ENCODE measurements at regions not wholly inside any gene's neighbourhood (a gene's known extent, or its start where the extent isn't known, plus 50 kb on each side); places are given as distances from the start of the nearest gene placed in this dataset.
A peak's percentile ranks its signal among the peaks of the same experiment; 100 is the strongest.
"Not testable (repeated sequence)": the region's sequence is repeated elsewhere in the genome, so short reads cannot be mapped to it uniquely, and the experiment has no call there.

DNA sequence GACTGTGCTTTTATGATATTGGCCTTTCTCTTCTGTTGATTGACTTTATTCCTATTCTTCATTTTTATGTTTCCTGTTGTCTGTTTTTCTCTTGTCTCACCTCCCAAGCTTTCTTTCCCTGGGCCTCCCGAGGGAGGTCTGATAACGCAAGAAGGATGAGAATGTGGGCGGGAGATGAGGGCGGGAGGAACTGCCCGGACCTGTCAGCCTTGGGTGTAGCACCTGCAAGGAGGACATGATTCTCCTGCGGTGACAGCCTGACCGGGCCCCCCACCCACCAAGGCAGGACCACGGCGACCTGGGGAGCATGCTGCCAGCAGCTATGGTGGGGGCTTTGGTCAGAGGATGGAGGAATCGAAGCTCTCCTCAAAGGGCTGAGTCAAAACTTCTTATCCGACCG, 86.9 kb downstream of the PLEKHG1 start:
- no peak overlapping the region for H3K4me3 Mint-ChIP-seq
- ATAC-seq (no peak), DNase-seq (no peak)
- H3K27ac Mint-ChIP-seq: peak overlapping the region in 1 of 10 donors; percentile 11
- H3K36me3 Mint-ChIP-seq: no peaks in the 10 kb centered on the region
- H3K4me1 Mint-ChIP-seq: peaks cover 0 to 68% (median 1%) of the 10 kb centered on the region in 4 donors
- no peaks in the 10 kb centered on the region for H3K9me3 Mint-ChIP-seq
- H3K27me3 Mint-ChIP-seq: peaks cover 0 to 6% (median 0%) of the 10 kb centered on the region in 5 donors
- POLR2A ChIA-PET: no interaction called here

DNA sequence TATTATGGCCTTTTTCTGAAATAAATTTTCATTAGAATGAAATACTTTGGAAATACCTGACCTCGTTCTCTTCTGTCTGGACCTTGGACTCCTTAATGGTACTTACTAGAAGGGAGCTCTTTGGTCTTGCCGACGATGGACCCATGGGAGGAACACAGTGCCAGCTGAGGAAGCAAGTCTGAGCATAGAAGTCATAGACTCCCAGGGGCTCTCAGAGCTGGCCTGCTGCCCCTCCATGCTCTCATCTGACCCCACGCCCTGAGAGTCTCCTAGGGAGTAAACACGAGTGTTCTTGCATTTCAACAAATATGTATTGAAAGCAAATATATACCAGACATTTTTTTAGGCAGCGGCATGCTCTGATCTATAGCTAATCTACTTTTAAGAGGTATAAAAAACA, 87.8 kb downstream of the PLEKHG1 start:
- Mint-ChIP-seq H3K27me3 (peaks cover 0 to 6% (median 0%) of the 10 kb centered on the region in 5 donors), H3K36me3 (no peaks in the 10 kb centered on the region), H3K4me3 (no peak overlapping the region), H3K9me3 (no peaks in the 10 kb centered on the region), H3K27ac (peak overlapping the region in 1 of 10 donors; percentile 49), H3K4me1 (peaks cover 0 to 65% (median 1%) of the 10 kb centered on the region in 4 donors)
- no peak for ATAC-seq
- POLR2A ChIA-PET: no interaction called here
- DNase-seq: no peak

DNA sequence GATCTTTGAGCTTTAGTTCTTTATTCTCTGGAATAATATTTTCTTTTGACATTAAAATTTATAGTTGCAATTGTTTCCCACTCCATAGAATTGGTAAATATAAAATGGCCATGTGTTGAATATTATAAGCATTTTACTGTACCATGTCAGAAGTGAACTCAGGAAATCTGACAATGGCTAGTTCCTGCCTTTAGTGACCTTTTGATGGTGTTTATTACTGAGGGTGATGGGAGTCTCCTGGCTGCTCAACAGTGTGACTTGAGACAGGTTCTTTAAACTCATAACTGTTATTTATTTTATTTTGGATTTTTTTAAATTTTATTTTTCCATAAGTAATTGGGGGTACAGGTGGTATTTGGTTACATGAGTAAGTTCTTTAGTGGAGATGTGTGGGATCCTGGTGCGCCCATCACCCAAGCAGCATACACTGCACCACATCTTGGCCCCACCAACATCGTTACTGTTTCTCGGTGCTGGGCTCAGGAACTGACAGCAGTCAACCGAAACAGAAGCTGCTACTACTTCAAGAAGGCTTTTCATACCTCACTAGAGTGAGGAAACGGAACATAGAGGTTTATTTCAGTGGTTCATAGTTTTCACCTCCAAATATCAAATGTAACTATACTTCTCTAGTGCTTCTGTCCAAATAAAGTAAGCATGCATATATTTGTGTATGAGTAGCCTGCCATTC, 90.4 kb downstream of the PLEKHG1 start:
- Mint-ChIP-seq H3K9me3 (peaks cover 0 to 3% (median 0%) of the 10 kb centered on the region in 9 donors), H3K36me3 (no peaks in the 10 kb centered on the region), H3K27ac (no peak overlapping the region), H3K27me3 (peaks cover 0 to 3% (median 0%) of the 10 kb centered on the region in 5 donors), H3K4me3 (no peak overlapping the region), H3K4me1 (peaks cover 0 to 53% (median 0%) of the 10 kb centered on the region in 4 donors)
- POLR2A ChIA-PET: no interaction called here
- no peak for DNase-seq
- ATAC-seq: no peak

DNA sequence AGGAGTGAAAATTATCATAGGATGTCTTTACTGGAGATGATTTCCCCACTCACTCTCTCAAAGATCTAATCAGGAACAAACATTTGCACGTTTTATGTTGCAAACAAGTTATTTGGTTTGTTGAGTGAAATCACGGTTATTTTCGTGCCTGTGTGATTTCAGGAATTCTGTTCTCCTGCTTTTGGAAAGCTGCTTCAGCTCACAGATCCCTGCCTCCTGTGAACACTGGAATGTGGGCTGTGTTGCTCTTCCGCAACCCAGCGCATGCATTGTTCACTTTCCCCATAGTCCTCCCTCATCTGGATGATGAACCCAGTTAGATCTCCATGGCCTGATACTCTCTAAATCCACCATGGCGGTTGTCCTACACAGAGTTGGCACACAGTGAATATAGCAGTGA, 91.0 kb downstream of the PLEKHG1 start:
- no peak for DNase-seq
- Mint-ChIP-seq H3K27ac (no peak overlapping the region), H3K9me3 (peaks cover 0 to 3% (median 0%) of the 10 kb centered on the region in 9 donors), H3K4me3 (no peak overlapping the region), H3K4me1 (peaks cover 0 to 52% (median 0%) of the 10 kb centered on the region in 4 donors), H3K36me3 (no peaks in the 10 kb centered on the region), H3K27me3 (peaks cover 0 to 3% (median 0%) of the 10 kb centered on the region in 5 donors)
- POLR2A ChIA-PET: no interaction called here
- ATAC-seq: no peak

DNA sequence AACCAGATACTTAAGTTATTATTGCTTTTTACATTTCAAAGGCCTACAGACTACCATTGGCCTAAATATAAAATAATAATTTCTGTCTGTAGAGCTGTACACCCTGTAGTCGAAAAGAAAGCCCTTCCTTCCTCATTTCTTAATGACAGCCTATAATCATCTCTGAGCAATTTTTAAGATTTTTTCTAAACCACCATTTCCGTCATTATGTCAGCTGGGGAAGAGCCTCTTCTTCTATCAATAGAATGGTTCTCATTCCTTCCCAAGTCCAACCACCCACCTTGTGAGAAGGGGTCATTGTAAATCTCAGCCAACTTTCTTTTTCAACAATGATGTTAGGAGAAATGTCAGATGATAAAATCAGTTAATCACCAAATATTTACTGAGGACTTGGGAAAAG, 91.8 kb downstream of the PLEKHG1 start:
- H3K4me3 Mint-ChIP-seq: peak overlapping the region in 1 of 10 donors; percentile 29
- no peaks in the 10 kb centered on the region for H3K36me3 Mint-ChIP-seq
- H3K9me3 Mint-ChIP-seq: peaks cover 0 to 3% (median 0%) of the 10 kb centered on the region in 9 donors
- H3K27ac Mint-ChIP-seq: peak overlapping the region in 1 of 10 donors; percentile 64
- H3K4me1 Mint-ChIP-seq: peaks cover 0 to 47% (median 0%) of the 10 kb centered on the region in 4 donors
- ATAC-seq: no peak
- no peak for DNase-seq
- peaks cover 0 to 3% (median 0%) of the 10 kb centered on the region in 5 donors for H3K27me3 Mint-ChIP-seq
- POLR2A ChIA-PET: no interaction called here

DNA sequence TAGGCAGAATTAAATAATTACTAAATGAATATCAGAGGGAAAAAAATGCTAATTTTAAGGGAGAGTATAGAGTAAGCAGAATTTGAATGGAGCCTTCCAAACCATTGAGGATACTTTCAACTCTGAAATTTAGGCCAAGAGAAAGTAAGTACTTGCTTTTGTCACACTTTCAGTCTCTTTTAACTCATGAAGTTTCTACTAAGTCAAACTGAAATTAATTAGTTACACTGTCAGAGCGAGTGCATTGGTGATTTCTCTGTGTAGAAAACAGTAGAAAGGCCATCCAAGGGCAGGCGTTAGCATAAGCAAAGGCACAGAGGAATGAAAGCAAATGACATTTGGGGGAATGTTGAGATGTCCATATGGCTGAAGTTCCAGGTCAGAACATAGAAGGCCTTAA, 92.9 kb downstream of the PLEKHG1 start:
- ATAC-seq (no peak), DNase-seq (no peak)
- Mint-ChIP-seq H3K4me3 (no peak overlapping the region), H3K9me3 (peaks cover 0 to 3% (median 0%) of the 10 kb centered on the region in 9 donors), H3K27ac (peak overlapping the region in 1 of 10 donors; percentile 29), H3K4me1 (peaks cover 0 to 47% (median 0%) of the 10 kb centered on the region in 4 donors), H3K36me3 (no peaks in the 10 kb centered on the region), H3K27me3 (peaks cover 0 to 3% (median 2%) of the 10 kb centered on the region in 5 donors)
- POLR2A ChIA-PET: no interaction called here

DNA sequence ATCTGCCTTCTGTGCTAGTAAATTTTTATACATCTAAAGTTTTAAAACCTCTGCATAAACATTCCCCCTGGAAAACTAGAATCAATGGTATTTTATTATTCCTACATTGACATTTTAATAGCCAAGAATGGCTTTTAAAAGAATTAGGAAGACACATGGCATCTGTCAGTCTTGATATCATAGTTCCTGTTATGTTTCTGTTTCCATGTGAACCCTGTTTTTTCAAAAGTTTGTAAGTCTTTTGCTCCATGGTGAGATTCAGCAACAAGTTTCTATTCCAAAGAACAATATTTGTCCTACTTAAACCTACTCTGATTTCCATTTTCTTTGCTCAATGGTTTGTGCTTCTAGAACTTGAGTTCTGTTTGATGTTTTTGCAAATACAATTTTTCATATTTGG, 95.2 kb downstream of the PLEKHG1 start:
- H3K36me3 Mint-ChIP-seq: no peaks in the 10 kb centered on the region
- peaks cover 0 to 3% (median 0%) of the 10 kb centered on the region in 9 donors for H3K9me3 Mint-ChIP-seq
- DNase-seq (no peak), ATAC-seq (no peak)
- POLR2A ChIA-PET: no interaction called here
- H3K27me3 Mint-ChIP-seq: peaks cover 0 to 3% (median 2%) of the 10 kb centered on the region in 5 donors
- H3K4me1 Mint-ChIP-seq: peaks cover 0 to 57% (median 0%) of the 10 kb centered on the region in 4 donors
- H3K27ac Mint-ChIP-seq: no peak overlapping the region
- no peak overlapping the region for H3K4me3 Mint-ChIP-seq

DNA sequence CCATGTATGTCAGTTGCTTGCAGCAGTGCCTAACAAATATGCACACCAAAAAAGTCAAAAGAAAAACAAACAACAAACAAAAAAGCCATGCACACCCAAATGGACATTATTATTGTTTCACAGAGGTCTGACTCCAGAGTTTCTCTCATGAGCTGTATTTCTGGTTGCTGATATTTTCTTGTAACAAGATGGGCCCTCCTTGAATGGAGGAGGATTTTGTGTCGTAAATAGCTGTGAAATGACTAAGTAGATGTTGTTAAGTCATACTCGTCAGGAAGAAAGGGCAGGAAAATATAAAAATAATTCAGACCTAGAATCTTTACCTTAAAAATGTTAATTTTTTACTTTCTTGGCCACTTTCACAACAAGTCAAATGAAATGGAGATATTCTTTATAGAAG, 96.0 kb downstream of the PLEKHG1 start:
- no peak for ATAC-seq
- Mint-ChIP-seq H3K4me3 (no peak overlapping the region), H3K4me1 (peaks cover 0 to 51% (median 0%) of the 10 kb centered on the region in 4 donors), H3K27me3 (peaks cover 0 to 3% (median 2%) of the 10 kb centered on the region in 5 donors), H3K27ac (no peak overlapping the region), H3K9me3 (peaks cover 0 to 3% (median 0%) of the 10 kb centered on the region in 9 donors), H3K36me3 (no peaks in the 10 kb centered on the region)
- POLR2A ChIA-PET: no interaction called here
- DNase-seq: no peak

DNA sequence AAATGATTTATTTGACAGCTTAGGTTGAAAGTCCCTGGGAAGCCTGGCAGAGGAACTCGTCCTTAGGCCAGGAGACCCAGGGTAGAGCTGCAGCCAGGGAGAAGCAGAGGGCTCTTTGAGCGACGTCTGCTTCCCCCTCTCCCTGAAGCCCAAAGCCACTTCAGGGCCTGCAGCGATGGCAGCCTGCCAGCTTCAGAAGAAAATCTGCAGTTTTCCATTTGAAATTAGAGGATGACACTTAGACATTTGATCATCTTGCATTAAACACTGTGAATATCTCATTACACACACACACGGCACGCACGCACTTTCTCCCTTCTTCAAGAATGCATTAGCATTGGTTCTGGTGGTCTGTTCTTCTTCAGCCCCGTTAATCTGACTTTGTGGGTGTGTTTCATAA, 96.5 kb downstream of the PLEKHG1 start:
- Mint-ChIP-seq H3K9me3 (peaks cover 0 to 3% (median 0%) of the 10 kb centered on the region in 9 donors), H3K27ac (no peak overlapping the region), H3K36me3 (no peaks in the 10 kb centered on the region), H3K27me3 (peaks cover 0 to 3% (median 2%) of the 10 kb centered on the region in 5 donors), H3K4me1 (peaks cover 0 to 49% (median 0%) of the 10 kb centered on the region in 4 donors), H3K4me3 (no peak overlapping the region)
- DNase-seq (no peak), ATAC-seq (no peak)
- POLR2A ChIA-PET: no interaction called here

DNA sequence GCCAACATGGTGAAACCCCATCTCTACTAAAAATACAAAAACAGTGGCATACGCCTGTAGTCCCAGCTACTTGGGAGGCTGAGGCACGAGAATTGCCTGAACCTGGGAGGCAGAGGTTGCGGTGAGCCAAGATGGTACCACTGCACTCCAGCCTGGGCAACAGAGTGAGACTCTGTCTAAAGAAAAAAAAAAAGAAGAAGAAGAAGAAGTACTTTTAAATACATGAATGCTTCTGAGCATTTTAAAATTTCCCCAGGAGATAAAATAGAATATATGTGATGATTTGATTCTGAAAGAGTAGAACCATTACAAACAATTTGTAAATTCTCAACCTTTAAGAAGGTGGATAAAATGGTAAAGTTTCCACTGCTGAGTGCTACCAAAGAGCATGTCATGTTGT, 97.2 kb downstream of the PLEKHG1 start:
- H3K27me3 Mint-ChIP-seq, H3K9me3 Mint-ChIP-seq, H3K36me3 Mint-ChIP-seq: not testable (repeated sequence)

DNA sequence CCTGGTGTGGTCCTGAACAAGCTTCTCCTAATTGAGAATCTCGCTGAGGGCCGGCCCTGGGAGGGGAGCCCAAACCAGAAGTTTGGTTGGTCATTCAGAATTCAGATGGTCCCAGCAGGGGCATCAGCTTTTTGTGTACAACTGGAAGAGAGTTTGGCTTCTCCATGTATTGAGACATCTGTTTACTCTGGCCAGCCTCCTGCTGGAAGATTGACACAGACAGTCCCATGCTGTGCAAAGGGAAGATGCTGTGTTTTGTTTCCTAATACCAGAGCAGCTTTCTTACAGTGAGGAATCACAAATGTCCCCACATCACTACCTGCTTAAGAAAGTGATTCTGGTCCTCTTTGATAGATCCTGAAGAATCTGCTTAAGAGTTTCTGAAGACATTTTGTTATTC, 97.8 kb downstream of the PLEKHG1 start:
- DNase-seq: no peak

More for the DNA sequence above, 97.2 kb downstream of the PLEKHG1 start:
- DNase-seq, ATAC-seq: not testable (repeated sequence)
- Mint-ChIP-seq H3K27ac (peak overlapping the region in 1 of 10 donors; percentile 59), H3K4me1 (peaks cover 0 to 47% (median 0%) of the 10 kb centered on the region in 4 donors), H3K4me3 (peak overlapping the region in 1 of 10 donors; percentile 26)
- POLR2A ChIA-PET: interaction anchor here (0.5 kb wide), 1 partner anchor 18 kb away, joined by 3 read pairs; no protein-coding TSS in a partner anchor

DNA sequence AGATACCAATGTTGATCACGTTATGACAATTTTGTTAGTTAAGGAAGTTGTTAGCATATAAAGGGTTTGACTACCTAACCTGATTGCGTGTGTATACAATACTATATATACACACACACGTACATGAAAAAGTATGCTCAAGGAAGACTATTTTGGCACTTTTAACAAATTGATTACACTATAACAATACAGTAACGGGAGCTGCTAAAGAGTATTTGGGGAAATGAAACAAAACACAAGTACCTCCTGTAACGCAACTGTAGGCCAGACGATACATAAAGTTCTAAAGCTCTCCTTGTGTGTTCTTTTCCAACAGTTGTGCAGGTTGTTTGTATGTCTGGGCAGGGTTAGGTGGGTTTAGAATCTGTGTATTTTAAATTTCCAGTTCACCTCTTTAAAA, 98.7 kb downstream of the PLEKHG1 start:
- DNase-seq (no peak), ATAC-seq (no peak)
- H3K4me3 Mint-ChIP-seq: no peak overlapping the region
- H3K27ac Mint-ChIP-seq: no peak overlapping the region
- peaks cover 0 to 47% (median 2%) of the 10 kb centered on the region in 4 donors for H3K4me1 Mint-ChIP-seq
- H3K27me3 Mint-ChIP-seq: peaks cover 0 to 6% (median 2%) of the 10 kb centered on the region in 5 donors
- peaks cover 0 to 2% (median 0%) of the 10 kb centered on the region in 9 donors for H3K9me3 Mint-ChIP-seq
- POLR2A ChIA-PET: no interaction called here
- no peaks in the 10 kb centered on the region for H3K36me3 Mint-ChIP-seq

More for the DNA sequence above, 97.8 kb downstream of the PLEKHG1 start:
- Mint-ChIP-seq H3K4me3 (no peak overlapping the region), H3K36me3 (no peaks in the 10 kb centered on the region), H3K27ac (no peak overlapping the region), H3K4me1 (peaks cover 0 to 44% (median 0%) of the 10 kb centered on the region in 4 donors), H3K9me3 (peaks cover 0 to 3% (median 0%) of the 10 kb centered on the region in 9 donors), H3K27me3 (peaks cover 0 to 3% (median 2%) of the 10 kb centered on the region in 5 donors)
- POLR2A ChIA-PET: no interaction called here
- ATAC-seq: no peak

DNA sequence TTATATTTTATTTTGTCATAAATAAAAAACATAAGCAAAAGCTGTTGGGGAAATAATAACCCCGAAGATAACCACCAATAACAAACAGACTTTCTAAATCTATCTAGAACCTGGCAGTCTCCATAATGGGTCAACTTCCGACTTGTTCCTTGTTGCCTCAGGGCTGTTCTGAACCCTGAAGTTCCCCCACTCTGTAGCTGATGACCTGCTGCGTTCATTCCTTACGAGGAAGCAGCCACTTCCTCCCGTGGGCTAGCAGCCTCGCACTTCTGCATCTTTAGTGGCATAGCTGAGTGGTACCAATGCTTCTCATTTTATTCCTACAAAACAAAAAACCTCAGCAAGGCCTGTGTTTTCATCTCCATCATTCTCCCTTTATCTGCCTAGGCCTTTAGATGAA, 103.0 kb downstream of the PLEKHG1 start:
- peaks cover 0 to 5% (median 0%) of the 10 kb centered on the region in 5 donors for H3K27me3 Mint-ChIP-seq
- H3K4me3 Mint-ChIP-seq: peak overlapping the region in 1 of 10 donors; percentile 33
- H3K36me3 Mint-ChIP-seq: no peaks in the 10 kb centered on the region
- peaks cover 0 to 46% (median 2%) of the 10 kb centered on the region in 4 donors for H3K4me1 Mint-ChIP-seq
- POLR2A ChIA-PET: no interaction called here
- peak overlapping the region in 1 of 10 donors; percentile 9 for H3K27ac Mint-ChIP-seq
- ATAC-seq: no peak
- no peak for DNase-seq
- no peaks in the 10 kb centered on the region for H3K9me3 Mint-ChIP-seq

All from naive thymus-derived CD8-positive, alpha-beta T cell (primary cell).